Esophagus muscularis mucosa (tissue), 4 donors: ENCODE measurements at regions not wholly inside any gene's neighbourhood (a gene's known extent, or its start where the extent isn't known, plus 50 kb on each side); places are given as distances from the start of the nearest gene placed in this dataset.

Experiments used
- DNase-seq: peaks from one replicate; pipeline ENCODE4 v3.0.0-alpha.2; 2017; ENCODE audit errors: extremely low spot score
- H3K27ac ChIP-seq, 4 donors: fragments of 200-600 bp; sonication (generic); replicated peaks in 1 of 4; 1 replicate in 3 of 4; 2 replicates in 1 of 4; pipeline ENCODE4 v1.5.1; 2016 to 2019; ENCODE audit warnings: mild to moderate bottlenecking in 1 of 4
- H3K27me3 ChIP-seq, 4 donors: fragments of 200-600 bp; sonication (generic); one replicate each; pipeline versions ENCODE4 v1.5.1 to v1.6.0; 2016 to 2019
- H3K36me3 ChIP-seq, 4 donors: fragments of 200-600 bp; sonication (generic); one replicate each; pipeline ENCODE4 v1.5.1; 2016 to 2019
- H3K4me1 ChIP-seq, 4 donors: fragments of 200-600 bp; sonication (generic); one replicate each; pipeline ENCODE4 v1.5.1; 2016 to 2019
- H3K4me3 ChIP-seq, 4 donors: fragments of 200-600 bp; sonication (generic); 1 replicate in 2 of 4; 2 replicates in 2 of 4; pipeline ENCODE4 v1.5.1; 2016 to 2019; ENCODE audit warnings: mild to moderate bottlenecking in 4 of 4, moderate library complexity in 1 of 4
- H3K9me3 ChIP-seq, 4 donors: fragments of 200-600 bp; sonication (generic); 1 replicate in 3 of 4; 2 replicates in 1 of 4; pipeline ENCODE4 v1.5.1; 2016 to 2019
- CTCF ChIP-seq, 3 experiments: fragments of 200-600 bp in 2 of 3; fragments of 450-650 bp in 1 of 3; sonication (generic) in 2 of 3; IDR thresholded peaks; one replicate each; pipeline ENCODE4 v1.5.1; 2017 to 2019; ENCODE audit warnings: antibody characterized with exemption in 3 of 3, mild to moderate bottlenecking in 2 of 3, moderate library complexity in 1 of 3
- EP300 ChIP-seq: sonication (generic); formaldehyde crosslinking; IDR thresholded peaks from one replicate; pipeline ENCODE4 v1.6.1; 2017; ENCODE audit warnings: antibody characterized with exemption
- POLR2A ChIP-seq: fragments of 450-650 bp; IDR thresholded peaks from one replicate; pipeline ENCODE4 v1.6.1; 2017; ENCODE audit warnings: antibody characterized with exemption, moderate library complexity, mild to moderate bottlenecking, low read depth
- POLR2AphosphoS5 ChIP-seq, 2 donors: sonication (generic); formaldehyde crosslinking; IDR thresholded peaks; one replicate each; pipeline ENCODE4 v1.6.1; 2017; ENCODE audit warnings: antibody characterized with exemption in 2 of 2
- WGBS: methylation state at CpG from one replicate; pipeline ENCODE4 v1.1.5; 2018; 5-methylcytosine and 5-hydroxymethylcytosine counted together
- intact Hi-C: fragments of 100-400 bp; cut with DNase I; formaldehyde crosslinking; loops from one replicate; pipeline ENCODE4 v1.15.1; 2023

- no peaks in the 10 kb centered on the region for H3K4me1 ChIP-seq
- WGBS = 90% methylated on average over 9 of the region's 9 CpGs
- H3K36me3 ChIP-seq = no peaks in the 10 kb centered on the region
- no peak overlapping the region for H3K27ac ChIP-seq
- H3K4me3 ChIP-seq = no peak overlapping the region
- no peak for TF ChIP-seq EP300
- TF ChIP-seq POLR2A = no peak
- no peak for TF ChIP-seq POLR2AphosphoS5 (IDR thresholded peaks at IDR 0.05)
- TF ChIP-seq CTCF (IDR thresholded peaks at IDR 0.05) = no peak
- intact Hi-C loops = no loop called here
- no peaks in the 10 kb centered on the region for H3K9me3 ChIP-seq
- DNase-seq = no peak
- H3K27me3 ChIP-seq = peaks cover 0 to 3% (median 0%) of the 10 kb centered on the region in 4 donors
Observed at GRCh38 chr2:220493871-220494525, 866.6 kb downstream of the SLC4A3 start.

- Histone ChIP-seq H3K4me1 (no peaks in the 10 kb centered on the region), H3K36me3 (no peaks in the 10 kb centered on the region), H3K9me3 (no peaks in the 10 kb centered on the region), H3K27me3 (no peaks in the 10 kb centered on the region), H3K4me3 (no peak overlapping the region), H3K27ac (no peak overlapping the region)
- no peak for DNase-seq
- intact Hi-C loops = no loop called here
- WGBS = 87% methylated on average over 3 of the region's 3 CpGs
- no peak for TF ChIP-seq EP300
- no peak for TF ChIP-seq CTCF (IDR thresholded peaks at IDR 0.05)
- TF ChIP-seq POLR2AphosphoS5 (IDR thresholded peaks at IDR 0.05) = no peak
- no peak for TF ChIP-seq POLR2A
Observed at GRCh38 chr2:220496513-220496912, 869.1 kb downstream of the SLC4A3 start.

GRCh38 chr2:220499225-220499624 is 871.8 kb downstream of the SLC4A3 start:
- Histone ChIP-seq H3K27me3 (no peaks in the 10 kb centered on the region), H3K4me1 (no peaks in the 10 kb centered on the region), H3K9me3 (no peaks in the 10 kb centered on the region), H3K27ac (no peak overlapping the region), H3K4me3 (no peak overlapping the region), H3K36me3 (no peaks in the 10 kb centered on the region)
- DNase-seq = peak; percentile 85
- no peak for TF ChIP-seq POLR2AphosphoS5 (IDR thresholded peaks at IDR 0.05)
- TF ChIP-seq POLR2A = no peak
- no peak for TF ChIP-seq CTCF (IDR thresholded peaks at IDR 0.05)
- no peak for TF ChIP-seq EP300
- intact Hi-C loops = no loop called here
- 51% methylated on average over 2 of the region's 2 CpGs for WGBS

- Histone ChIP-seq H3K36me3 (no peaks in the 10 kb centered on the region), H3K27ac (no peak overlapping the region), H3K27me3 (no peaks in the 10 kb centered on the region), H3K4me1 (no peaks in the 10 kb centered on the region), H3K4me3 (no peak overlapping the region), H3K9me3 (no peaks in the 10 kb centered on the region)
- intact Hi-C loops = no loop called here
- no peak for DNase-seq
- 89% methylated on average over 3 of the region's 3 CpGs for WGBS
- no peak for TF ChIP-seq CTCF (IDR thresholded peaks at IDR 0.05)
- no peak for TF ChIP-seq POLR2AphosphoS5 (IDR thresholded peaks at IDR 0.05)
- TF ChIP-seq EP300 = no peak
Observed at GRCh38 chr2:220502539-220502938, 875.1 kb downstream of the SLC4A3 start.

GRCh38 chr2:220503431-220503830 is 876.0 kb downstream of the SLC4A3 start:
- Histone ChIP-seq H3K4me3 (no peak overlapping the region), H3K27me3 (no peaks in the 10 kb centered on the region), H3K36me3 (no peaks in the 10 kb centered on the region), H3K9me3 (no peaks in the 10 kb centered on the region), H3K27ac (no peak overlapping the region), H3K4me1 (no peaks in the 10 kb centered on the region)
- intact Hi-C loops = no loop called here
- no peak for TF ChIP-seq POLR2AphosphoS5 (IDR thresholded peaks at IDR 0.05)
- no peak for DNase-seq
- 86% methylated on average over 4 of the region's 4 CpGs for WGBS
